ENCODE measurements at regions not wholly inside any gene's neighbourhood (a gene's known extent, or its start where the extent isn't known, plus 50 kb on each side); places are given as distances from the start of the nearest gene placed in this dataset.
"Not testable (repeated sequence)": the region's sequence is repeated elsewhere in the genome, so short reads cannot be mapped to it uniquely, and the experiment has no call there.

DNA sequence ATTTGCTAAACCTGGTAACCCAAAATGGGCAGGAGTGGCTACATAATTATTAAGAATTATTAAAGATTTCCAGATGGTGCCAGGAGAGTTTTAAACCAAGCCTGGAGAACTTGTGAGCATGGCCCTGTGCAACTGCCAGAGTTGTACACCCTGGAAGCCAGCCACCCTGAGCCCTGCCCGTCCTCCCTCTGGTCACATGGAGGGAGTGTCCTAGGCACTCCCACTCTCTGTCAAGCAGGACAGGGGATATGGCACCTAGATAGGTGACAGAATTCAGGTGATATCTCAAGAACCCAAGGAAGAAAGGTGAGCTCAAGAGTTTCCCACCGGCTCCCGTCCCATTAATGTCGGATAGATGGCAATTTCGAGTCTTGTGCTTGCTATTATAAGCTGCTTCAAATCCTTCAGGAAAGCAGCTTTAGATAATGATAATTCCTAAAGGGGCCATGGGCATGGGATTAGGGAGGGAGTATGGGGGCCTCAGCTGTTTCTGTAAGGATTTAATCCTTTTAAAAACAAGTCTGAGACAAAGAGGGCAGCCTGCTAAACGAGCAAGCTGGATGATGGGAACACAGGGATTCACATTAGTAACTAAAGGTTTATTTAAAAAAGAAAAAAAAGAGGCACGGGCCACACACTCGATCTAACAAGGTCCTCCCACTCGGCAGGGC, 169.1 kb downstream of the BMP7 start:
- no peak overlapping the region for H3K27ac ChIP-seq (ENCODE audit: low read depth, low read length)
- WGBS, 3 donors: 57 to 63% (median 58%) methylated on average over 9 of the region's 9 CpGs

GRCh38 chr20:57102160-57102559, 164.3 kb downstream of the BMP7 start:
- no peak overlapping the region for H3K27ac ChIP-seq (ENCODE audit: low read depth, low read length)
- 84 to 92% (median 89%) methylated on average over 9 of the region's 9 CpGs for whole genome bisulfite sequencing, 3 donors

- WGBS, 3 donors: 85 to 92% (median 90%) methylated on average over 10 of the region's 10 CpGs
- no peak overlapping the region for H3K27ac ChIP-seq (ENCODE audit: low read depth, low read length)
Observed at GRCh38 chr20:57102566-57102965, 163.9 kb downstream of the BMP7 start.

DNA sequence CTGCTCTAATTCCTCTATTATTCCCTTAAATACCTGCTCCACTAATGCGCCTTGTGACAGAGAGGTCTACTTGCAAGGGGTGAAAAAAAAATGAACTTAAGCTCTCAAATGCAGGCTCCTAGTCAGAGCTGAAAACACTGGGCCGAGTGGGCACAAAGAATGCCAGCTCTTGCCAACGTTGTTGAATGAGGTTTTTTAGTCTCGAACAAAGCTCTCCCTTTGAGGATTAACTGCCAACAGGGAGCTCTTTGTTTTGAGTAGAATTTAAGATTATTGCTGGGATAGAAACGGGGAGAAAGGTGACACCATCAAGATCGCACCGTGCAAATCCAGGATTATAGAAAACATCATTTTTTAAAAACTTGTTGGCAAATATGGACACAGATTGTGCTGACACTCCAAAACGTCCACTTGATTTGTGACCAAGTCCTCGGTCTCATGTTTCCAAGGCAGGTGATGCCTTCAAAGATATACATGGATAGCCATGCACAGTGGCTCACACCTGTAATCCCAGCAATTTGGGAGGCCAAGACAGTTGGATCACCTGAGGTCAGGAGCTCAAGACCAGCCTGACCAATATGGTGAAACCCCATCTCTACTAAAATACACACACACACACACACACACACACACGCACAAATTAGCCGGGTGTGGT, 163.2 kb downstream of the BMP7 start:
- WGBS, 3 donors: 65 to 78% (median 76%) methylated on average over 11 of the region's 11 CpGs
- H3K27ac ChIP-seq (ENCODE audit: low read depth, low read length): no peak overlapping the region

DNA sequence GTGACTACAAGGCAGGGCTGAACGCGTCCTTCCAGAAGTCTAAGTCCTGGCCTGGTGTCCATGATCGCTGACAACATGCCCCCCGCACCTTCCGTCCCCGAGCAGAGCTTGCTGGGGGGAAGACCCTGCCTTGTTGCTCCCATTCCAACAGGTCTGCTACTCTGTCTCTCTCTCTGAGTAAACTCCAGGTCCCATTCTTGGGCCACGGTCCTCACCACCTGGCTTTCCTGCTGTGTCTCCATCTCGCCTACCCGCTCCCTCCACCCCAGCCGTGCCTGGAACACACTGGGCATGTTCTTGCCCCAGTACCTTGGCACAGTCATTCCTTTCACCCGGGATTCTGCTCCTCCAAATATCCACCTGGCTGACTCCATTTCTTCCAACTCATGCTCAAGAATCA, 162.3 kb downstream of the BMP7 start:
- WGBS, 3 donors: 83 to 91% (median 84%) methylated on average over 11 of the region's 11 CpGs
- H3K27ac ChIP-seq (ENCODE audit: low read depth, low read length): no peak overlapping the region

DNA sequence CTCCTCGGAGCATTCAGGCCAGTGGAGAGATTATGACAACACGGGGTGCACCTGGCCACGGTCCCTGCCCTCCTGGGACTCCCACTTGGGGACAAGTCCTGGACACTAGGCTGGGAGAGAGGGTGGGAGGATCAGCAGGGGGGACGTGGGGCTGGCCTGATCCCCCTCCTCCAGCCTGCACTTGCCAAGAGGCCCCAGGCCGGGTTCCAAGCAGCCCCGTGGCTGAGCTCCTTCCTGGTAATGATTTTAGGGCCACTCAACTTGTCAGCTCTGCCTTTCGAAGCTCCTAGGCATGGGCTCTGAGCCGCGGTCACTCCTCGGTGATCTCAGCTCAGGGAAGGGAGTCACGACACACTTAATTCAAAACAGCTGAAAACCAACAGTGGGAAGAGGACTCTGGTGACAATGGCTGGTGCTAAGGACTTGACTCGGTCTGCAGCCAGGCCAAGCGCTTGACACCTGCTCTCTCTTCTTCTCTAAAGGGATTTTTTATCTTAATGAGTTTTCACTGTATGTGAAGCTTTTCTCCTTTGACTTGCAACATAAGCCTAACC, 161.7 kb downstream of the BMP7 start:
- 33 to 60% (median 47%) methylated on average over 13 of the region's 13 CpGs for WGBS, 3 donors
- H3K27ac ChIP-seq (ENCODE audit: low read depth, low read length): no peak overlapping the region

DNA sequence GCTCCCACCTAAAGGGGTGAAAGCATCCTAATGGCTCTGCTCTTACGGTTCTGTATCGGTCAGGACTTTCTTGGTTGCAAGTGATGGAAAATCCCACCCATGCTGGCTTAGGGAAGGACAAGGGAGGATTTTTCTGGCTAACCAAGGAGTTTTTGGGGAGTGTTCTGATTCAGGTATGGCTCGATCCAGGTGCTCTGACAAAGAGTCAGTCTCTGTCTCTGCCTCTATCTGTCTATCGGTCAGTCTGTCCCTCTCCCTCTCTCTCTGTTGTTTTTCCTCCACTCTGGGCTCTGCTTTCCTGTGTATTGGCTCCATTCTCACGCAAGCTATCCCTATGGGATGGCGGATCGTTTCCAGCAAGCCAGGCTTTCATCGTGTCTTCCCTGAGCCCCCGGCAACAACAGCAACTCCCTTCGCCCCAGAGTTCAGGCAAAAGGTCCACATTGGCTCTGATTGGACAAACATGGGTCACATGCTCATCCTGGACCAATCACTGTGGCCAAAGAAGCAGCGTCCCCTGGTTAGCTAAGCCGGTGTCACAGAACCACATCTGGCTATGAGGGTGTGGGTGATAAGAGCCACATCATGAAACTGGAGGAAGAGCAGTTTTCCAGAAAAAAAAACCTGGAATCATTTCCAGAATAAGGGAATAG, 160.3 kb downstream of the BMP7 start:
- H3K27ac ChIP-seq (ENCODE audit: low read depth, low read length): no peak overlapping the region
- 68 to 74% (median 72%) methylated on average over 12 of the region's 12 CpGs for WGBS, 3 donors

DNA sequence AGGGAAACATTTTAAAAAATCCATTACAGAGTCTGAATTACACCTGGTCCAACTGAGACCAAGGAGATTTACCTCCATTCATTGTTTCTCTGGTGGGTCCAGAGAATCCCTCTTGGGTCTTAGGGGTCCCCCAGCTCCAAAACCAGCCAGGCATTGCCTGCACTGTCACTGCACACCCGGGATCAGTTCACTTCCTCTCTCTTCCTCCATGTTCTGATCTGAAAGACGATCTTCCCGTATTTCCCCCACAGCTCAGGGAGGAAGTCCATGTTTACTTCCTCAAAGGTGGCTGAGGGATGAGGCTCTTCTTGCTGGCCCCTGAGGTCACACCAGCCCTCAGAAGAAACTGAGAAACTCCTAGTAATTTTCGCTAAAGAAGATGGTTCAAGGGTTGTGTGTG, 159.7 kb downstream of the BMP7 start:
- WGBS, 3 donors: 14 to 52% (median 32%) methylated on average over 4 of the region's 4 CpGs
- no peak overlapping the region for H3K27ac ChIP-seq (ENCODE audit: low read depth, low read length)

DNA sequence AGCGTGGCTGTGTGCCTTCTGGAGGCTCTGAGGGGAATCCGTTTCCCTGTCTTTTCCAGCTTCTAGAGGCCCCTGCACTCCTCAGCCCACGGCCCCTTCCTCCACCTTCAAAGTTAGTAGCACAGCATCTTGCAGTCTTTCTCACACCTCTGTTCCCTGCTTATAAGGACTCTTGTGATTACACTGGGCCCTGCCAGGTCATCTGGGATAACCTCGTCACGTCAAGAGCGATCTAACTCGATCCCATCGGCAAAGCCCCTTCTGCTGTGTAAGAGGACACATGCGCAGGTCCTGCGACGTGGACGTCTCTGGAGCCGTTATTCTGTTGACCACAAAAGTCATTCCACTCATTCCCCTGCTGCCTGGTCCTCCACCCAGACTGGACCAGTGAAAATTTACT, 159.2 kb downstream of the BMP7 start:
- no peak overlapping the region for H3K27ac ChIP-seq (ENCODE audit: low read depth, low read length)
- WGBS, 3 donors: 72 to 82% (median 82%) methylated on average over 13 of the region's 13 CpGs

GRCh38 chr20:57108218-57108617, 158.2 kb downstream of the BMP7 start:
- WGBS, 3 donors: 48 to 60% (median 57%) methylated on average over 4 of the region's 4 CpGs
- no peak overlapping the region for H3K27ac ChIP-seq (ENCODE audit: low read depth, low read length)

DNA sequence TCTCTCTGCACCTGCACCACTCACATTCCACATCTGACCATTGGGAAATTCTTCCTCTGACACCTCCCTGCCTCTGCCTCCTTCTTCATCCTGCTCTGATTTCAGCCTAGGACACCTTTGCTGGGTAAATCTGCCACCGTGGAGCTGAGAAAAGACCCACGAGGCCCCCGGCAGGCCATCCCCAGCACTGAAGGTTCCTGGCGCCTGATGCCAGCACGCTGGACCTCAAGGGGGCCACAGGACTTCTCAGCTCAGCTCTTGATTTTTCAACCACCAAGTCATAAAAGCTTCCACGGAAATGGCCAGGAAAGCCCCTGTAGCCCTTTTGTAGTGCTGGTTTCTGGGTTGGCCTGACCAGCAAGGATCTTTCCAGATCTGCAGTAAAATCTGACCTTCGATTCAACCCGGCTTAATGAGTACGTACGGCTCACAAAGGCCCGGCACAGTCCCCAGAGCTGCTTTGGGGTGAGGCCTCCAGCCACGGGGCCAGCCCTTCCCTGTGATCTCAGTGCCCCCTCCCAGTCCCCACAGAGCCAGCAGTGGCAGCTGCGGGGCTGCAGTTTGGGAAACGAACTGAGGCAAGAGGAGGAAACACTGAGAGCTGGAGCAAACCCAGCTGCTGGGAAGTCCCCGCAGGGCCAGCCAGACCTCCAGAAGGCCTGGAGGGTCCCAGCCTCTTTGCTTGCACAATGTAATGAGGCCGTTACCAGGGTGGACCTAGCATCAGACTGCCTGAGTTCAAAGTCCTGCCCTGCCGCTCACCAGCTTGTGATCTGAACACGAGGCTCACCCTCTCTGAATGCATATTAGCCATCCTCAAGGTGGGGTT, 157.5 kb downstream of the BMP7 start:
- WGBS, 3 donors: 37 to 53% (median 38%) methylated on average over 18 of the region's 18 CpGs
- no peak overlapping the region for H3K27ac ChIP-seq (ENCODE audit: low read depth, low read length)

DNA sequence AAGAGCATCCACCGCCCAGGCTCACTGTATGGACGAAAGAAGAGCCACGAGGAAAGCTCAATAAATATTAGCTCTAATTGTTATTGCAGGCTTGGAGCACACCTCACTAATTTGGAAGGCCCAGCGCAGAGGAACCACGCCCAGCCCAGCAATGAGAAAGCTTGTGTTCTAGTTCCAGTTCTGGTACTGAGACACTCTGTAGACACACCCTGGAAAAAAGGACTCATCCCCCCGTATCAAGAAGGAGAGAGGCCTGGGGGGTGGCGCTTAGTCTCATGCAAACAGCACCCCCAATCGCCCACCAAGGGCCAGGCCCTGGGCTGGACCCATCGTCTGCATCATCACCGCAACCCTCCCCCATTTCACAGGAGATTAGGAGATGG, 156.9 kb downstream of the BMP7 start:
- WGBS, 3 donors: 67 to 70% (median 68%) methylated on average over 10 of the region's 10 CpGs
- no peak overlapping the region for H3K27ac ChIP-seq (ENCODE audit: low read depth, low read length)

DNA sequence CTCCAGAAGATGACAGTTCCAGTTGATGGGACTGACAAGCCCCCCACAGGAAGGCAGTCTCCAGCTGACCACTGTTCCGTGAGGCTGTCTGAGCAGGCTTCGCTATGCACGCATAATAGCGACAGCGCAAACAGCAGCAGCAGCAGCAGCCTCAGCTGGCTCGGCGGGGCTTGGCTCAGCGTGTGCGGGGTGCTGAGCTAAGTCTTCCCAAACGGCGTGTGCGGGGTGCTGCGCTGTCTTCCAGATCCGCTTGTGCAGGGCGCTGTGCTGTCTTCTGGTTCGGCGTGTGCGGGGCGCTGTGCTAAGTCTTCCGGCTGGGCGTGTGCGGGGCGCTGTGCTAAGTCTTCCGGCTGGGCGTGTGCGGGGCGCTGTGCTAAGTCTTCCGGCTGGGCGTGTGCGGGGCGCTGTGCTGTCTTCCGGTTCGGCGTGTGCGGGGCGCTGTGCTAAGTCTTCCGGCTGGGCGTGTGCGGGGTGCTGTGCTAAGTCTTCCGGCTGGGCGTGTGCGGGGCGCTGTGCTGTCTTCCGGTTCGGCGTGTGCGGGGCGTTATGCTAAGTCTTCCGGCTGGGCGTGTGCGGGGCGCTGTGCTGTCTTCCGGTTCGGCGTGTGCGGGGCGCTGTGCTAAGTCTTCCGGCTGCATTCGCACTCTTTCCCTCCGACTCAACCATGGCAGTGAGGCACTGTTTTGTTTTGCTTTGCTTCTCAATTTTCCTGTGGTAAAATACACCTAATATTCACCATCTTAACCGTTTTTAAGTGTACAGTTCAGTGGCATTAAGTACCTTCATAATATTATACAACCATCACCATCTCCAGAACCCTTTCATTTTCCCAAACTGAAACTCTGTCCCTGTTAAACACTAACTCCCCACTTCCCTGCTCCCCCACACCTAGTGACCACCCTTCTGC, 156.1 kb downstream of the BMP7 start:
- WGBS, 3 donors: 92 to 97% (median 96%) methylated on average over 46 to 55 of the region's 61 CpGs
- H3K27ac ChIP-seq (ENCODE audit: low read depth, low read length): not testable (repeated sequence)

- H3K27ac ChIP-seq (ENCODE audit: low read depth, low read length): no peak overlapping the region
- 80 to 86% (median 84%) methylated on average over 3 of the region's 3 CpGs for WGBS, 3 donors
Observed at GRCh38 chr20:57111028-57111373, 155.4 kb downstream of the BMP7 start.

DNA sequence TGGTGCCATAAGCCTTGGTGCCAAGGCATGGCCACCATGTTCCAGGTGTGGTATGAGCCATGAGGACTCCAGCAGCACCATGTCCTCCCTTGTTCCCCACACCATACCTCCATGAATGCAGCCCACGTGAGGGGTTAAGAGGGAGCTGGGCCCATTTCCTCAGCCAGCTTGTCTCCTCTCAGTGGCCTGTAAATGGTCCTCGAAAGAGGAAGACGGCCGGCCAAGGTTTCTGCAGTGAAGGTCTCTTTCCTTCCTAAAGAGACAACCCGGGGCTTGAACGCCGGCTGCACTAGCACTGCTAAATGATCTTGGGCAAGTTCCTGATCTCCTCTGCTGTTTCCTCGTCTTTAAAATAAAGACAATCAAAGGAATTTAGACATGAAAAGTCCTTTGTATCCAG, 154.0 kb downstream of the BMP7 start:
- WGBS, 3 donors: 77 to 83% (median 79%) methylated on average over 8 of the region's 8 CpGs
- H3K27ac ChIP-seq (ENCODE audit: low read depth, low read length): no peak overlapping the region

- WGBS, 3 donors: 39 to 65% (median 62%) methylated on average over 8 of the region's 8 CpGs
- H3K27ac ChIP-seq (ENCODE audit: low read depth, low read length): no peak overlapping the region
Observed at GRCh38 chr20:57114290-57115005, 152.0 kb downstream of the BMP7 start.

GRCh38 chr20:57117296-57117695, 149.1 kb downstream of the BMP7 start:
- WGBS, 3 donors: 76 to 86% (median 86%) methylated on average over 5 to 7 of the region's 7 CpGs
- H3K27ac ChIP-seq (ENCODE audit: low read depth, low read length): no peak overlapping the region

Measured in adipose tissue (tissue), 3 donors.